Skeletal muscle cell (primary cell): ENCODE measurements at regions not wholly inside any gene's neighbourhood (a gene's known extent, or its start where the extent isn't known, plus 50 kb on each side); places are given as distances from the start of the nearest gene placed in this dataset.
"Not testable (repeated sequence)": the region's sequence is repeated elsewhere in the genome, so short reads cannot be mapped to it uniquely, and the experiment has no call there.

Experiments used
- DNase-seq: peaks from one replicate; pipeline ENCODE4 v3.0.0-alpha.2; 2010; ENCODE audit warnings: low read depth
- H3K4me3 ChIP-seq: 2 replicates; pipeline ENCODE4 v1.5.1; 2011; ENCODE audit warnings: low read depth, mild to moderate bottlenecking, control low read depth, low read length, moderate library complexity

- DNase-seq: not testable (repeated sequence)
These were observed 784.6 kb upstream of the GOT2 start for GRCh38 chr16:59518721-59519120.

DNA sequence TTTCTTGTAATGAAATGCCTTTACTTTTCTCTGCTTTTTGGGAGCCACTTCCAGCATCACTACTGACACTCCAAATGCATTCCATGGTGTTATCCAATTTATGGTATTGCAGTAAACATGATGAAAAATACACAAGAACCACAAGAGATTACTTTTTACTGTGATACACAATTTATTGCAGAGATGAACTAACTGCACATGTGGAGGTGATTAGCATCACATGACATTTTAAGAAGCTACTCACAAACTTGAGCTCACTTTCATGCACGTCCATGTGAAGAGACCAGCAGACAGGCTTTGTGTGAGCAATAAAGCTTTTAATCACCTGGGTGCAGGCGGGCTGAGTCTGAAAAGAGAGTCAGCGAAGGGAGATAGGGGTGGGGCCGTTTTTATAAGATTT, 780.5 kb upstream of the GOT2 start:
- DNase-seq: no peak

More at GRCh38 chr16:59518721-59519120, 784.6 kb upstream of the GOT2 start:
- H3K4me3 ChIP-seq: not testable (repeated sequence)

GRCh38 chr16:59510008-59510424, 775.9 kb upstream of the GOT2 start:
- H3K4me3 ChIP-seq: no peak overlapping the region
- DNase-seq: no peak

More for the DNA sequence above, 780.5 kb upstream of the GOT2 start:
- no peak overlapping the region for H3K4me3 ChIP-seq

- H3K4me3 ChIP-seq: no peak overlapping the region
- DNase-seq: no peak
These were observed 766.5 kb upstream of the GOT2 start for GRCh38 chr16:59500601-59501000.

- no peak overlapping the region for H3K4me3 ChIP-seq
- no peak for DNase-seq
These were observed 753.0 kb upstream of the GOT2 start for GRCh38 chr16:59487067-59487466.

GRCh38 chr16:59484833-59485516, 750.9 kb upstream of the GOT2 start:
- no peak overlapping the region for H3K4me3 ChIP-seq
- DNase-seq: no peak

DNA sequence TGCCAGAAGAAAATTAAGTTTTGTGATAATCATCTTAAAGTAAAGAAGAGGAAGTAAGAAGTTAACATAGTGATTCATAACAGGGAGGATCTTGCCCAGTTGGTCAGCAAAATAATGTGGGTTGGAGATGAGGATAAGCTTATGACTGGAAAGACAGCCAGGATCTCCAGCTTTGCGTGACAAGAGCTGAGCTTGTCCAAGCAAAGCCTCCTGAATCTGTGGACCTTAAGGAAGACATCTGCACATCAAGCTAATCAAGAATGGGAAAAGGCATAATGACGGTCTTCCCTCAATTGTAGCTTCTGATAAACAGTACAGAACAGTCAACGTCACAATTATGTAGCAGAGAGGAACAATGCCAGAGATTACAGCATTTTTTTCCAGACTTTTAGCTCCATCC, 744.7 kb upstream of the GOT2 start:
- no peak overlapping the region for H3K4me3 ChIP-seq
- DNase-seq: no peak

- no peak overlapping the region for H3K4me3 ChIP-seq
- no peak for DNase-seq
These were observed 736.4 kb upstream of the GOT2 start for GRCh38 chr16:59470556-59470955.

GRCh38 chr16:59469266-59469665, 735.1 kb upstream of the GOT2 start:
- H3K4me3 ChIP-seq: no peak overlapping the region
- DNase-seq: no peak

DNA sequence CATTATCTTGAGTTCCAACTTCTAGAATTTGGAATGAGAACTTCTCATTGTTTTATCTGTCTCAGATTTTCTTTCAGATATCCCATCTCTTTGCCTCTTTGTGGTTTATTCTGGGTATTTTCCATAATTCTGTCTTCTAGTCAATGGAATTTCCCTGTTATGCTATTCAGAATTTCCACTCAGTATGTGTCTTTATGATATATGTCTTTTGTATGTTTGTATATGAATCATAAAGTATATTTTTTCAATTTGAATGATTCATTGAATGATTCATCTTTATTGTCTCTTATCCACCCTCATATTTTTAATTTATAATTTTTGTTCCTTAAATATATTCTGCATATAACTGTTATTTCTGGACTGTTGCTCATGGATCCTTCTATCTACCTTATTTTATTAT, 729.7 kb upstream of the GOT2 start:
- no peak overlapping the region for H3K4me3 ChIP-seq
- DNase-seq: no peak

DNA sequence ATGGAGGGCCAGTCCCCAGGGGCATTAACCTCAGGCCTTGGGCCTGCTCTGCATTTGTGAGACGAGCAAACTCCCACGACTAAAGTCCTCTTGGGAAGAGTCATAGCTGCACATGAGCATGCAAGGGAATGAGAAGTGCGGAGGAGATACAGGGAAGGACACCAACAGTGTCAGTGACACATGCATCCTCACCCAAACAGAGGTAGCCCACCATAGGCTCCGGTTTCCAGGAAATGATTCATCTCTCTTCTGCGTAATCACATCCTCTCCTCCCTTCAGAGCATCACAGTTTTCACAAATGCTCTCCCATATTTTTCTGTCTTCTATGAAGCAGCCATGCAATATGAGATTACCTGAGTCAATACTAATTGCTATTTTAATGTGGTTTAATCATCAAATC, 725.7 kb upstream of the GOT2 start:
- H3K4me3 ChIP-seq: no peak overlapping the region
- peak; percentile 15 for DNase-seq

DNA sequence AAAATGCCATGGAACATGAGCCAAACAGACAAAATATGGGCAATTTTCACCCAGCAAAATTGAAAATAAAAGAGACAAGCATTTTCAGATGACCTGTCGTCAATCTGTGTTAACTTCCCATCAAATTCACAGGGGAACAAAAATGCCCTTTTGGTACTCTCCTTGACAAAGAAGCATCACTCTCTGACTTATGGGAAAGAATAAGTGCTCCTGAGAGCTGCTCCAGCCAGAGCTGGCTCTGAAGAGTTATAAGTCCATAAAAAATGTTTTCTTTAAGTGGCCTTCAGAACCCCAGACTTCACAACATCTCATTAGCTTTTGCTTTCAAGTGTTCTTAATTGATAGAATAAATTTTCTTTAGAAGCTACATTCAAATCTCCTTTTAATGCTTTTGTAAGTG, 721.4 kb upstream of the GOT2 start:
- H3K4me3 ChIP-seq: no peak overlapping the region
- no peak for DNase-seq

DNA sequence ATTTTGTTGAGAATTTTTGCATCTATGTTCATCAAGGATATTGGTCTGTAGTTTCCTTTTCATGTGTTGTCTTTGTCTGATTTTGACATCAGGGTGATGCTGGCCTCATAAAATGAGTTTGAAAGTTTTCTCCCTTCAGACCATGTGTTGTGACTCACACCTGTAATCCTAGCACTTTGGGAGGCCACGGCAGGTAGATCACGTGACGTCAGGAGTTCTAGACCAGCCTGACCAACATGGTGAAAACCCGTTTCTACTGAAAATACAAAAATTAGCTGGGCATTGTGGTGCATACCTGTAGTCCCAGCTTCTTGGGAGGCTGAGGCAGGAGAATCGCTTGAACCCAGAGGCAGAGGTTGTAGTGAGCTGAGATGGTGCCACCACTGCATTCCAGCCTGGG, 716.4 kb upstream of the GOT2 start:
- H3K4me3 ChIP-seq, DNase-seq: not testable (repeated sequence)

- DNase-seq: no peak
- no peak overlapping the region for H3K4me3 ChIP-seq
These were observed 706.4 kb upstream of the GOT2 start for GRCh38 chr16:59440502-59440901.

GRCh38 chr16:59432896-59433295, 698.8 kb upstream of the GOT2 start:
- H3K4me3 ChIP-seq: no peak overlapping the region
- no peak for DNase-seq

DNA sequence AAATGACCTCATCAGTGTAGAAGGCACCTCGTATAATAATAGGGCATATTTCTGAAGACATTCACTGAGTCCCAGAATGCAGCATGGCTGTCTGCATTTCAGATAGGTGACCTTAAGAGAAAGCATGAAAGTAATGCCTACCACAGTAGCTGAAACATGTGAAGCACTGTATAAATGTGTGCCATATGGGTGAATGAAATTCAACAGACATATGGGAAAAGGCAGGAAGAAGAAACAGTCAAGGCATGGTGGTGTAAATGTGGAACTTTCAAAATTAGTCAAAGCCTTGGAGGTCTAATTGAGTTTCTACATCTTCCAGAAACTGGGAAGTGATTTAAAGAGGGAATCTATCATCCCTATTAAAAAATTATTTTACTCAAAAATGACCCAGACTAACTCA, 698.2 kb upstream of the GOT2 start:
- no peak overlapping the region for H3K4me3 ChIP-seq
- DNase-seq: no peak

GRCh38 chr16:59424714-59425273, 690.7 kb upstream of the GOT2 start:
- no peak for DNase-seq
- no peak overlapping the region for H3K4me3 ChIP-seq

- H3K4me3 ChIP-seq: no peak overlapping the region
- DNase-seq: peak; percentile 6
These were observed 678.1 kb upstream of the GOT2 start for GRCh38 chr16:59411961-59412841.

DNA sequence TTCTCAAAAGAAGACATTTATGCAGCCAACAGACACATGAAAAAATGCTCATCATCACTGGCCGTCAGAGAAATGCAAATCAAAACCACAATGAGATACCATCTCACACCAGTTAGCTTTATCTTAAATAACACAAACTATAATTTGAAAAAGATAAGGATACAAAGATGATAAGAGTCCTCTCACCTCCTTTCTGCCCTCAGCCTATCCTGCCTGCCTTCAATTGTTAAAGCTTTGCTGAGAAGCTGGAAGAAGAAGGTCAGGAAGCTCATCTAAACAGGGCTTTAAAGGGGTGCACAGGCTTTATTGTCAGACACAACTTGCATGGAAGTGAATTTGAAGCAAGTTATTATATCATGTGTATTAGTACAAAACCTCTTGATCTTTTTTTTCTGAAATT, 676.3 kb upstream of the GOT2 start:
- no peak for DNase-seq

GRCh38 chr16:59405802-59406201, 671.7 kb upstream of the GOT2 start:
- H3K4me3 ChIP-seq: no peak overlapping the region
- DNase-seq: no peak

More for the DNA sequence above, 676.3 kb upstream of the GOT2 start:
- H3K4me3 ChIP-seq: no peak overlapping the region
